GM12892 (cell line): ENCODE measurements at regions not wholly inside any gene's neighbourhood (a gene's known extent, or its start where the extent isn't known, plus 50 kb on each side); places are given as distances from the start of the nearest gene placed in this dataset.

Source experiments
- DNase-seq: peaks from one replicate; pipeline ENCODE4 v3.0.0; 2011; ENCODE audit not compliant: insufficient read length
- FAIRE-seq: peaks from 2 replicates; lab custom pipeline; 2011; peaks lifted over from hg19 to GRCh38; lab: Jason Lieb, UNC
- POLR2A ChIP-seq: IDR thresholded peaks from 2 replicates; pipeline ENCODE4 v1.6.1; 2011; ENCODE audit warnings: low read depth, low read length, control low read depth
- POLR2AphosphoS5 ChIP-seq: IDR thresholded peaks from 2 replicates; pipeline ENCODE4 v1.6.1; 2011; ENCODE audit warnings: low read depth, low read length, control low read depth
- TAF1 ChIP-seq: IDR thresholded peaks from 2 replicates; pipeline ENCODE4 v1.6.1; 2011; ENCODE audit warnings: low read depth, mild to moderate bottlenecking, control low read depth, low read length, borderline replicate concordance

DNA sequence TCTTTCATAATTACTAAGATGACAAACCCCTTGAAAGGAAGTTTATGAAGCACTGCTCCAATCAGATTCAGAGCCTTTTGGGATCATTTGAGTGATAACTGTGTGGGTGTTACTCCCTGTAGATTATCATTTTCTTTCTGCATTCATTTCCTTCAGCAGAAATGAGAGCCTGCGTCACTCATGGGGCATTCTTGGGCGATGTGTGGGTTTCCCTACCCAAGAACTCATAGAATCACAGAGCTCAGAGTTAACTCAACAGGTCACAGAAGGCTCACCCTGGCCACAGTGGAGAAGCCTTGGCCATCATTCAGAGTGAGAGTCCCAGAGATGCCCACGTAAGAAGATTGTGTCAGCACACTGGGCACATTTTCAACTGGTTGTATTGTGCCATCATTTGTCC, 401.9 kb downstream of the TLE4 start:
- DNase-seq (no peak), FAIRE-seq (no peak)
- TF ChIP-seq POLR2A (no peak), TAF1 (no peak), POLR2AphosphoS5 (no peak)

DNA sequence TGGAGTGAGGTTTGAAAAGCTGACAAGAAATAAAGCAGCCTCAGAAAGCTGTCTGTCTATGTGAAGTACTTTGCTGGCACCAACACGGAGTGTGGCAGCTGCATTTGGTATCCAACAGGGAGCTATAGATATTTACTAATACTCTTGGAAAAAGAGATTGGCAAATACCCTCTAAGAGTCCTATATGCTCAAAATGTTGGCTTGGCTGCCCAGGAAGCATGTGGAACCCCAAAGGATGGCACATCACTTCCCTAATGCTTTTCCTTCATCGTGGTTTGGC, 398.3 kb downstream of the TLE4 start:
- DNase-seq (no peak), FAIRE-seq (no peak)
- no peak for TF ChIP-seq POLR2AphosphoS5
- TF ChIP-seq TAF1 = no peak
- TF ChIP-seq POLR2A = no peak

DNA sequence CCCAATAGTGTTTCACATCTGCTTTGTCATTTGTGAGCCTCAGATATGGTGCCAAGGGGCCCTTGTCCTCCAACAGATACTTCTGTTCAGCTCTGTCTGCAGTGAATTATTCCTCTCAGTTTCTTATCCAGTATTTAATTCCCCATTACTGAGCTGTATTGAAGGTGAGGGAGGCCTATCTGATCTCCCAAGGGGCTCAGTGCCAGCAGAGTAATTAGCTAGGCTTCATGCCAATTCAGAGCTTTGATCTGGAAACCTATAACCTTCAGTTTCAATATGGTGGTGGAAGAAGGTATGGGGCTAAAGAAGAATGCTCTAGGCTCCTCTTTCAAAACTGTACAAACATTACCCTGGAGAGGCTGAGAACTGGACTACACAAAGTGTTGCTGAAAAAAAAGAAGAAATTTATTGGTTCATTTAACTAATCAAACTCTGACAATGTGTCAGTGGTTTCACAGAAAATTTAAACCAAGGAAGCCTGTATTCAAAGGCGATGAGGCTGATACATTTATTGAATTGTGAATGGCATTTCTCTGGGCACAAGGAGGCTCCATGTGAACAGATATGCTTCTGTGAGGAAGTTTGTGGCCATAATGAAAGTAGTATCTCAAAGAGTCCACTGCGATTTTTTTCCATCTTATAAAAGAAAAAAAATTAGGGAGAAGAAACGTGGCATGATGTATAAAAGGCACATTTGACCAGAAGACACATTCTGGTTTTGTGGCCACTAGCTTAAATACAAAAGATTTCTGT, 397.8 kb downstream of the TLE4 start:
- DNase-seq (no peak), FAIRE-seq (no peak)
- TF ChIP-seq TAF1 = no peak
- no peak for TF ChIP-seq POLR2A
- no peak for TF ChIP-seq POLR2AphosphoS5

DNA sequence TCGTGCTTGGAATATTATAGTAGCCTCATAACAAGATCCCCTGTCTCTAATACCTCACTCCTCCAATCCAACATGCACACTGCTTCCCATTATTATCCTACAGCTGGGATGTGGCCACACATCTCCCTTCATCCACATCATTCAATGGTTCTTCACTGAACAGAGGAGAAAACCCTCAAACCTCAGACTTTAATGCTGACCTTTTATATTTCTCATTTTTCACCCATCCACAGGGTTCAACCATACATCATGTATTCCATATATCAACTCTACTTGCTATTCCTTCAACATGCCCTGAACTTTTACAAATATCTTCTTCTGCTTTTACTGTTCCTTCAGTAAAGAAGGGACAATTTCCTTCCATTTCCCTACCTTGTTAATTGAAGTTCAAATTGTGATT, 396.8 kb downstream of the TLE4 start:
- TF ChIP-seq POLR2A = no peak
- TF ChIP-seq POLR2AphosphoS5 = no peak
- no peak for TF ChIP-seq TAF1
- DNase-seq = no peak
- no peak for FAIRE-seq

DNA sequence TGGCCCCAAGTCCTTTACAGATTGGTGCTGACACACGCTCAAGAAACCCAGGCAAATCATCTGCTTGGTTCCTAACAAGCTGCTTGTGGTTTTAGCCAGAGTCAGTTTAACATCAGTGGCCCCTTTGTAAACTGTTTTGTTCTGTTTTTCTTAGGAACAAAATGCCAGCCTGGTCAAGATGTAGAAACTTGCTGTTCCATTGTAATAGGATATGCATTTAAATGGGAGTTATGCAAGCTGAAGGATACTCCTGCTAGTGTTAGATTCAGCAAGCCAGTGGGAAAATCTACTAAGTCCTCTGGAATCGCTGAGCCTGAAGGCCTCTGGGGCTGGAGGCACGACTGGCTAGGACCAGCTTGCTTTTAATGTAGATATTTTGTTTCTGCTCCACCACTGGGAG, 391.1 kb downstream of the TLE4 start:
- no peak for FAIRE-seq

DNA sequence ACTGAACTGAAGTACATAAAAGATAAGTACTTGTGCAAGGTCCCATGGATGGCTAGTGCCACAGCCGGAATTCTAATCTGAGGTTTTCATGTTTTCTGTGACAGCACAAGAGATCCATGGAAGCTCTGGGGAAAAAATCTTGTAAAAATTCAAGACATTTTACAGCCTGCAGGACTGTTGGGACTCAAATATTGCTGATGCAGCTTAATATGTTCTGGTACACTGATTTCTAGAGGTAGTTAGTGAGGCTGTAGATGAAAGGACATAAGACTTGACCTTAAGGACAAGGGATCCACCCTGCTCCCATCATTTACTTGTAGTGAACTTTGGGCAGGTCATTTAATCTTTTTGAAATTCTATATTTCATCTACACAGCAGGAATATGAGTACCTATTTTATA, 390.4 kb downstream of the TLE4 start:
- DNase-seq (no peak), FAIRE-seq (no peak)
- TF ChIP-seq POLR2AphosphoS5 = no peak
- no peak for TF ChIP-seq POLR2A

More for the DNA sequence above, 391.1 kb downstream of the TLE4 start:
- no peak for TF ChIP-seq POLR2AphosphoS5
- no peak for TF ChIP-seq POLR2A
- TF ChIP-seq TAF1 = no peak
- no peak for DNase-seq

DNA sequence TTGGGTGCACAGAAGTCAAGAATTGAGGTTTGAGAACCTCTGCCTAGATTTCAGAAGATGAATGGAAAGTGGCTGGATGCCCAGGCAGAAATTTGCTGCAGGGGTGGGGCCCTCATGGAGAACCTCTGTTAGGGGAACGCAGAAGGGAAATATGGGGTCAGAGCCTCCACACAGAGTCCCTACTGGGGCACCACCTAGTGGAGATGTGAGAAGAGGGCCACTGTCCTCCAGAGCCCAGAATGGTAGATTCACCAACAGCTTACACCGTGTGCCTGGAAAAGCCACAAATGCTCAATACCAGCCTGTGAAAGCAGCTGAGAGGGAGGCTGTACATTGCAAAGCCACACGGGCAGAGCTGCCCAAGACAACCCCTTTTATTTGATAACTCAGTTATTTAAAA, 383.5 kb downstream of the TLE4 start:
- TF ChIP-seq POLR2AphosphoS5 = no peak
- TF ChIP-seq TAF1 = no peak
- TF ChIP-seq POLR2A = no peak
- DNase-seq = no peak
- FAIRE-seq = no peak

DNA sequence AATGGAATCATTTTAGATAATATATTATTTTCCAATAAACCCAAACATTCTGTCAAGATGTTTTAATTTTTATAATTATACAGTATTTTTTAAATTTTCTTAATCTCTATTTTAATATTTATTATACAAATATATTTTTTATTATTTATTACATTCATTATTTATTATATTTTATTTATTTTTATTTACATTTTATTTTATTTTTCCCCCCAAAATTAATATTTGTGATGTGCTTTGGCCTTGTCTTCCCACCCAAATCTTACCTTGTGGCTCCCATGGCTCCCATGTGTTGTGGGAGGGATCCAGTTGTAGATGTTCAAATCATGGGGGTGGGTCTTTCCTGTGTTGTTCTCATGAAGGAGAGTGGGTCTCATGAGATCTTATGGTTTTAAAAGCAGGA, 382.1 kb downstream of the TLE4 start:
- no peak for DNase-seq
- no peak for FAIRE-seq
- TF ChIP-seq POLR2A (no peak), POLR2AphosphoS5 (no peak), TAF1 (no peak)

DNA sequence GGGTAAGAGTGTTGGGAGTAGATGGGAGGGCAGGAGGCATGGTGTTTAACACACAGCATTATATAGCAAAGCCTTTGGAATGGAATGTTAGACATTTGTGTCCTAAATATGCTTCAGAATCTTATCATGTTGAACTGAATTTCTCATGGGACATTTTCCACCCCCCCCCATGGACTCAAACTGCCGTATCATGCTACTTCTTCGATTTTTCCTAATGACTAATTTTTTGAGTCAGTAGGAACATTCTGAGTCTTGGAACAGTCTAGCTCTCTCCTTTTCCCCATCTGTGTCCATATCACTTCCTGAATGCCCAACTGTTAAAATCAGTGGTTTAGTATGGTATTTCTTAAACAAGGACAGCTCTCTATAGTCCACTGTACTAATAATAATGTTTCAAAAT, 380.6 kb downstream of the TLE4 start:
- TF ChIP-seq TAF1 (no peak), POLR2A (no peak), POLR2AphosphoS5 (no peak)
- DNase-seq = no peak
- FAIRE-seq = no peak

DNA sequence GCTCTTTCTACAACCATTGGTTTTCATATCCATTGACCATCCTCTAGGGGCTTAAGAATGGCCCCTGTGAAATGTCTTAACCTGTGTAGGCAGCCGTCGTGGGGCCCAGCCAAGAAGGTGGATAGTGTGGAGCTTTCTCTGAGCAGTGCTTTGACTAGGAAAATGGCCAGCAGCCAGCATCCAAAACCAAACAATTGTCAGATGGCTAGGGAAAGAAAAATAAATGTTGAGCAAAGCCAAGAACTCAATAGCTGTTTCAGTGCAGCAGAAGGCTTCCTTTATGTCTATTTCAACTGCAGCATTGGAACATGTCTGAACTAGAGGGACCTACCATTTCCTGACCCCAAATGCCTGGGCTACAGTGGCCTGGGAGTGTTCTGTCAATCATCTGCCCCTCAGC, 374.9 kb downstream of the TLE4 start:
- DNase-seq (no peak), FAIRE-seq (no peak)
- TF ChIP-seq POLR2AphosphoS5 = no peak
- no peak for TF ChIP-seq TAF1
- TF ChIP-seq POLR2A = no peak

DNA sequence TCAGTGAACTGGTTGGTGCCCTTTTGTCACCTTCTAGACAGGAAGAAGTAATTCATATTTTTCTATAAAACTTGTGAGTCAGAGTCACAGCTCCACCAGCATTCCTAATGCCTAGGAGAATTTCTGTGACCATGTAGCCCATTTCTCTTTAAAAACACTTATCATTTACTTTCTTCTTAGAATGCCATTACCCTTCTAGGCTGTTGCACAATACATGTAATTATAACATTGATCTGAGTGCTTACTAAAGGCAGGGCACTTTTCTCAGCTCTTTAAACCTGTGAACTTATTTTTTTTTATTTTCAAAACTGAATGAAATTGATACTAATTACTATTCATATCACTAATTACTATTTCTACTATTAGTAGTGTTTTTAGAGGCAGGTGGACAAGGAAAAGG, 373.7 kb downstream of the TLE4 start:
- TF ChIP-seq POLR2A (no peak), POLR2AphosphoS5 (no peak), TAF1 (no peak)
- DNase-seq (no peak), FAIRE-seq (no peak)

DNA sequence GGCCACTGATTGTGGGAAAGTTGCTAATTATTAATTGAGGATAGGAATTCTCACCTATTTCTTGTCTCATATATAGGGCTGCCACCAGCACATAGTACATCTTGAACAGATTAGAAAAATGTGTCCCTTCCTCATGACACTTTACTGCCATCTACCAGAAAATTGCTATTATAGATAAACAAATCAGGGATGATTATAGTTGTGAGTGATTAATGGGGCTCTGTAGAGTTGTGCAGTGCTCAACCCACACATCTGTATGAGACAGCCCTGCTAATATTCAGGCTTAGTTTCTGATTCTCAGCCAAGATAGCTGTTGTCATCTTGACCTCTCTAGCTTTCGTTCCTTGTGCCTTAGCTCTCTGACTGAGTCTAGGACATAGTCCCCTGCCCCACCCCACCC, 373.3 kb downstream of the TLE4 start:
- FAIRE-seq (no peak), DNase-seq (no peak)
- no peak for TF ChIP-seq POLR2A

DNA sequence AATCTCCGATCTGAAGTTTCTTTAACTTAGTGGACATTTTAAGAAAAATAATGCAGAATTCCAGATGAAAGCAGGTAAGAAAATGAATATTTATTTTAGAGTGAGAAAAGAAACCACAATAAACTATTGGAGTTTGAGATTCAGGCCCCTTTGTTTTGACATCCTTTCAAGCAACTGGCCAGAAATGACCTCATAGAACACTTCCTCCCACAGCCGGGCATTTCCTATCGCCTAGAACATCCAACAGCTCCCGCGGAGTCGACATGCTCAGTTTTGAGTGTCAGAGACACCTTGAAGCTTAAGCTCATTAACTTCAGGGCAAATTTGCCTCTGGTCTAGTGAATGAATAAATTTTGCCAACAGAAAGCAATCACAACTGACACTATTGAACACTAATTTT, 369.2 kb downstream of the TLE4 start:
- TF ChIP-seq POLR2AphosphoS5 (no peak), POLR2A (no peak), TAF1 (no peak)
- no peak for DNase-seq
- no peak for FAIRE-seq
